Rectal smooth muscle tissue (tissue), 1 donor: ENCODE measurements at regions not wholly inside any gene's neighbourhood (a gene's known extent, or its start where the extent isn't known, plus 50 kb on each side); places are given as distances from the start of the nearest gene placed in this dataset.

Source experiments
- H3K27ac ChIP-seq: one replicate; pipeline ENCODE4 v1.7.0; 2013; ENCODE audit warnings: low read depth, low read length, inconsistent platforms
- H3K27me3 ChIP-seq: one replicate; pipeline ENCODE4 v1.7.0; 2013; ENCODE audit warnings: low read length; ENCODE audit not compliant: control insufficient read depth, insufficient read depth
- H3K36me3 ChIP-seq: one replicate; pipeline ENCODE4 v1.7.0; 2013; ENCODE audit warnings: low read length; ENCODE audit not compliant: control insufficient read depth, insufficient read depth
- H3K4me1 ChIP-seq: one replicate; pipeline ENCODE4 v1.7.0; 2013; ENCODE audit warnings: low read length; ENCODE audit not compliant: control insufficient read depth, insufficient read depth
- H3K4me3 ChIP-seq: one replicate; pipeline ENCODE4 v1.7.0; 2013; ENCODE audit warnings: low read length
- H3K9ac ChIP-seq: one replicate; pipeline ENCODE4 v1.7.0; 2013; ENCODE audit warnings: low read length

DNA sequence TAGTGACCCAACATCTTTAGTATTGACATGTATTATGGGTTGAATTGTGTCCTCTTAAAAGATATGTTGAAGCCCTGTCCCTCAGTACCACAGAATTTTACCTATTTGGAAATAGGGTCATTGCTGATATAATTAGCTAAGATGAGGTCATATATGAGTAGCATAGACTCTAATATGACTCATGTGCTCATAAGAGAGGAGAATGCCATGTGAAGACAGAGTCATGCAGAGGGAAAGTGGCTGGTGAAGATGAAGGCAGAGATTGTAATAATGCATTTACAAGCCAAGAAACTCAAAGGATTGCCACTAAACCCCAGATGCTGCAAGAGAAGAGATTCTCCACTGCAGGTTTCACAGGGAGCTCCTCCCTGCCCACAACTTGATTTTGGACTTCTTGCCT lies 496.4 kb downstream of the KIF20B start:
- Histone ChIP-seq H3K4me3 (no peak overlapping the region), H3K4me1 (no peaks in the 10 kb centered on the region), H3K27ac (no peak overlapping the region)

DNA sequence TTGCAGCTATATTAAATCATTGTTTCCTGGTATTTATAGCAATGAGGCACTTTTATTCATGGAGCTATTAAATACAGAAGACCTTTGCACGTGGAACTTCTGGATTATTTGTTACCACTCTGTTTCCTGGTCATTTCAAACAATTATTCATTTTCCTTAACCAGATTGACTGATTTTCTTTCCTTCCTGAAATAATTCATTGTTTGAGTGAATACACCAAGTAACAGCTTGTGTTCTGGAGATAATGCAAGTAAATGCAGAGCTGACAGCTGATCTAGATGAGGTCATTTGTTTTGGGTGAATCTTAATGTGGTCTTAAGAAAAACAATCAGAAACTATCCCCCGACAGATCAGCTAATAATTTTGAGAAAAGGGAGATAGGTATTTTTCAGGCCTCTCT lies 497.7 kb downstream of the KIF20B start:
- Histone ChIP-seq H3K27ac (no peak overlapping the region), H3K36me3 (no peaks in the 10 kb centered on the region), H3K9ac (no peak overlapping the region), H3K4me1 (no peaks in the 10 kb centered on the region), H3K27me3 (no peaks in the 10 kb centered on the region), H3K4me3 (no peak overlapping the region)

More for the DNA sequence above, 496.4 kb downstream of the KIF20B start:
- Histone ChIP-seq H3K27me3 (no peaks in the 10 kb centered on the region), H3K9ac (no peak overlapping the region), H3K36me3 (no peaks in the 10 kb centered on the region)

DNA sequence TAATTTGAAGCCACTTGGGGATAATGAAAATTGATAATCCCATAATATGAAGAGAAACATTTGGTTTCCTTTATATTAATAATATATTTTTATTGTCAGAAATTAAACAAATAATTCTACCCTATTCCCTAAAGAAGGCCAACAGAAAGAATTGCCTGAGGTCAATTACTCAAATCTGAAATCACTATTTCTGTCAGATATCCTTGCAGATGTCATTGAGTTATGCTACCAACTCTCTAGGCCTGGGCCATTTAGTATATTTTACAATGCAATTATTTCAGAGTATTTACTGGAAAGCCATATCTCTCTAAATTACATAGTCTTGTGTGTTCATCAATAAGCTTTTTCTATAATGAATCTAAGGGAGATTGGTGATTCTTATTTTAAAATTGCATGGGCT lies 498.1 kb downstream of the KIF20B start:
- H3K36me3 ChIP-seq: no peaks in the 10 kb centered on the region
- no peak overlapping the region for H3K4me3 ChIP-seq
- H3K9ac ChIP-seq: no peak overlapping the region
- H3K27ac ChIP-seq: no peak overlapping the region
- no peaks in the 10 kb centered on the region for H3K4me1 ChIP-seq
- H3K27me3 ChIP-seq: no peaks in the 10 kb centered on the region

DNA sequence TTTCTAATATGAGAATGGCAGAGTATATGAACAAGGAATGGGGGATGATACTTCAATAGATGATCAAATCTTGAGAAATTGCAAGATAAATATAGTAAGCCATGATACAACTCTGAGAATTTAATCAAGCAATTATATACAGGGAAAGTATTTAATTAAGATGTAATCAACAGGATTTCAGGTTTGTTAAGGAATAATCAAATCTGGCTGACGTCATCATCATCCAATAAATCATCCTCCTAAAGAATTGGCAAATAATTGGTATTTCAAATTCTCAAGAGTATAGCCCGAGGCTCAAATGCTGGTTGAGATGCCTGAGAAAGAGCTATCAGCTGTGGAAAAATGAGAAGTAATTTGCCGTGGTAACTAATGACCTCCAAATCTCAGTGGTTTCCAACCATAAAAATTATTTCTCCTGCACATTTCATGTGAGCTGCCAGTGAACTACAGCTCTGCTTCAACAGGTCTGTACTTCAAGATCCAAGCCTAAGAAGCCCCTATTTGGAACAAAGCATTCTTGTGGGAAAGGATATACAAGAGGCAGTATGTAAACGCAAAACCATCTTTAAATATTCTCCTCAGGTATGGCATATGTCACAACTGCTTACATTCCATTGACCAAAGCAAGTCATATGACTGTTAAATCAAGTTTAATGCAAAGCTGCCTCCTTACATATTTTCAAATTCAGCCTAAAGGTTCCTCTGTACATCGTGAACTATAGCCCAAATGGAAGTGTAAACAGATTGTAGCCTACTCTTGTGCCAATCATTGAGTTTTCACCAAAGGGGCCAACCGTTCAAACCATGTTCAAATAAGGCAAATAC lies 503.0 kb downstream of the KIF20B start:
- no peaks in the 10 kb centered on the region for H3K4me1 ChIP-seq
- no peak overlapping the region for H3K27ac ChIP-seq
- H3K9ac ChIP-seq: no peak overlapping the region
- no peaks in the 10 kb centered on the region for H3K27me3 ChIP-seq
- no peak overlapping the region for H3K4me3 ChIP-seq
- no peaks in the 10 kb centered on the region for H3K36me3 ChIP-seq

GRCh38 chr10:90204956-90205314 lies 503.5 kb downstream of the KIF20B start:
- Histone ChIP-seq H3K27ac (no peak overlapping the region), H3K4me1 (no peaks in the 10 kb centered on the region), H3K36me3 (no peaks in the 10 kb centered on the region)

DNA sequence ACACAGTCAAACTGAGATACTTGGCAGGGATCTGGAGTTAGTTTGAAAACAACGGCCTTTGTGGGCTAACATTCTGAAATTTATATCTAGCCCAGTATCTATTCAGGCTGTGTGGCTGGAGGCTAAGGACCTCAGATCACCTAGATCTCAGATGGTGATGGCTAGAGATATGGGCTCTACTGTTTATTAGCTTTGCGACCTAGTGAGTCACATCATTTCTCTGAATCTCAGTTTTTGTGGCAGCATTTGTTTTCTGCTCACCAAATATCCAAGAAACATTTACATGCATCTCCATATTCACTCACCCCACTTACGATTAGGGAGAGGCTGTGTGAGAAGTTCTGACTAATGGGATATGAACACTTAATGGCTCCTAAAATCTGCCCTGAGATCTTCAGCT lies 503.9 kb downstream of the KIF20B start:
- Histone ChIP-seq H3K4me1 (no peaks in the 10 kb centered on the region), H3K36me3 (no peaks in the 10 kb centered on the region), H3K27ac (no peak overlapping the region), H3K4me3 (no peak overlapping the region), H3K27me3 (no peaks in the 10 kb centered on the region), H3K9ac (no peak overlapping the region)

More at GRCh38 chr10:90204956-90205314, 503.5 kb downstream of the KIF20B start:
- no peak overlapping the region for H3K9ac ChIP-seq
- no peaks in the 10 kb centered on the region for H3K27me3 ChIP-seq
- no peak overlapping the region for H3K4me3 ChIP-seq

DNA sequence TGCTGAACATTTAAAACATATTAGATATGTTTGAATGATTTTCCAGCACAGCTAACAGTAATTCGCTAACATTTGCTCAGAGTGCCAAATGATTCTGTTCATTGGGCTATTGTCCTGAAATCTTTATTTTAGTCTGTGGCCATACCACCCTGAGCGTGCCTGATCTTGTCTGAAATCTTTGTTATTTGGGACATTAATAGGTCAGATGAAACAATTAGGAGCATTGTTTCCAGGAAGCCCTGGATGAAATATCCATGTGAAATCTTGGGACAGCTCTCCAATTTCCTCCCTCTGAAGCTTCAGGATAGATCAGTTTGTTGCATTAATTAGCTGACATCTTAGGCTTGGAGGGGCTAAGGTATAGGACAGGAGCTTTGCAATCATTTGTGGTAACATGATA lies 512.0 kb downstream of the KIF20B start:
- no peaks in the 10 kb centered on the region for H3K4me1 ChIP-seq
- no peaks in the 10 kb centered on the region for H3K27me3 ChIP-seq
- H3K36me3 ChIP-seq: no peaks in the 10 kb centered on the region
- H3K27ac ChIP-seq: no peak overlapping the region
- no peak overlapping the region for H3K4me3 ChIP-seq
- H3K9ac ChIP-seq: no peak overlapping the region

DNA sequence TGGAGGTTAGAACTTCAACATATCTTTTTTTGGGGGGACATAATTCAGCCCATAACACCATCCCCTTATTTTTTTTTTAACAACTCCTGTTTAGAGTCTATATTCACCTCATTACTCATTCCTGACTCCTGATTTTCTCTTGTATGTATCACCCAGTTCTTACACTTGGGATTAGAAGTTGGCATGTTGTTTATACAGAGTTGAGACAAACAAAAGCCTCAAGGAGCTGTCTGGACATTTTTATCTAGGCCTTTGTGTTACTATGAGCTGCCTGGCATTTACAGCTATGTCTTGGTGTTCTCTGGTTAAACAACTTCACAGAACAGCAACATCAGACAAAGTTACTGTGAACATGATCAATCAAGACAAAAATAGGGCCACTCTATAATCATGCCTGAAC lies 517.5 kb downstream of the KIF20B start:
- Histone ChIP-seq H3K36me3 (no peaks in the 10 kb centered on the region), H3K27ac (no peak overlapping the region), H3K4me3 (no peak overlapping the region), H3K27me3 (no peaks in the 10 kb centered on the region), H3K4me1 (no peaks in the 10 kb centered on the region), H3K9ac (no peak overlapping the region)

DNA sequence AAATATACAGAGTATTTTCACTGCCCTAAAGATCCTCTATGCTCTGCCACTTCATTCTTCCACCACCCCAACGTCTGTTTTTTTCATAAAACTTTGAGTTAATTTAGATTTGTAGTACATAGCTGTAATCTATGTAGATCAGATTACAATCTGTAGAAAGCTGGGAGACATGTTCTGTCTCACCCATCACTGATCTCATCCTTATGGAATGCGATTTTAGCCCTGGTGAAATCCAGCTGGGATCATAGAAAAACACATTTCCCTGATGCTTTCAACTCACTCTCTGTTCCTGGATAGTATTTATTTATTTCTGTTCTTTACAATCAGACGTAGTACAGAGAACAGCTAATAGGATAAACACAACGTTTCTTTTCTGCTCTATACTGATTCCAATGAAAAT lies 521.0 kb downstream of the KIF20B start:
- Histone ChIP-seq H3K4me3 (no peak overlapping the region), H3K4me1 (no peaks in the 10 kb centered on the region), H3K27ac (no peak overlapping the region), H3K27me3 (no peaks in the 10 kb centered on the region), H3K9ac (no peak overlapping the region), H3K36me3 (no peaks in the 10 kb centered on the region)

GRCh38 chr10:90222939-90223338 lies 521.5 kb downstream of the KIF20B start:
- no peaks in the 10 kb centered on the region for H3K27me3 ChIP-seq
- no peaks in the 10 kb centered on the region for H3K36me3 ChIP-seq
- no peak overlapping the region for H3K9ac ChIP-seq
- H3K27ac ChIP-seq: no peak overlapping the region
- H3K4me1 ChIP-seq: no peaks in the 10 kb centered on the region
- no peak overlapping the region for H3K4me3 ChIP-seq

DNA sequence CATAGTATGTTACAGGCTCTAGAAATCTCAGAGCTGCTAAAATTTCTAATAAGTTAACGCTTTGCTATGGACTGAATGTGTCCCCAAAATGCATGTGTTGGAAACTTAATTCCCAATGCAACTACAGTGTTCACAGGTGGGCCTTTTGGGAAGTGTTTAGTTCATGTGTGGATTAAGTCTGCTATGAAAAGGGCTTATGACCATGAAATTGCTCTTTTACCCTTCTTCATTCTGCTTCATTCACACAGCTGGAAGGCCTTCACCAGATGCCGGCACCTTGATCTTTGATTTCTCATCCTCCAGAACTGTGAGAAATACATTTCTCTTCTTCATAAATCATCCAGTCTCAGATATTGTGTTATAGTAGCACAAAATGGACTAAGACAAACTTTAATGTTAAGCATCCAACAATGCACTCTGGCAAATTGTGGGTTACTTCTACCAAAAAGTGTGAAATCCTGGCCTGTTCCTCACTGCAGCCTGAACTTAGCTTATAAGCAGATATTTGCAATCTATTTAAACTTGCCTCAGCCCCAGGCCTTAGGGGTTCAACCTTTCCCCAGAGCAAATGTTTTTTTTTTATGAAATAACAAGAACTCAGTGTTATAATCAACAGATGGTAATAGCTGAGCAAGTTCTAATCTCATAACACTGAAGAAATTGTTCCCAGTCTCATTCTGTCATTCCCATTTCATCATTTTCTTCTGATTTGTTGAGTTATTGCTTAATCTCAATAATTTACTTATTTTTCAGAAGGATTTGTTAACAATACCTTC lies 523.6 kb downstream of the KIF20B start:
- H3K9ac ChIP-seq: no peak overlapping the region
- no peak overlapping the region for H3K4me3 ChIP-seq
- no peaks in the 10 kb centered on the region for H3K36me3 ChIP-seq
- no peak overlapping the region for H3K27ac ChIP-seq
- no peaks in the 10 kb centered on the region for H3K4me1 ChIP-seq
- no peaks in the 10 kb centered on the region for H3K27me3 ChIP-seq

GRCh38 chr10:90226517-90226916 lies 525.1 kb downstream of the KIF20B start:
- no peaks in the 10 kb centered on the region for H3K4me1 ChIP-seq
- no peak overlapping the region for H3K4me3 ChIP-seq
- H3K27ac ChIP-seq: no peak overlapping the region
- no peaks in the 10 kb centered on the region for H3K36me3 ChIP-seq
- H3K9ac ChIP-seq: no peak overlapping the region
- H3K27me3 ChIP-seq: no peaks in the 10 kb centered on the region

DNA sequence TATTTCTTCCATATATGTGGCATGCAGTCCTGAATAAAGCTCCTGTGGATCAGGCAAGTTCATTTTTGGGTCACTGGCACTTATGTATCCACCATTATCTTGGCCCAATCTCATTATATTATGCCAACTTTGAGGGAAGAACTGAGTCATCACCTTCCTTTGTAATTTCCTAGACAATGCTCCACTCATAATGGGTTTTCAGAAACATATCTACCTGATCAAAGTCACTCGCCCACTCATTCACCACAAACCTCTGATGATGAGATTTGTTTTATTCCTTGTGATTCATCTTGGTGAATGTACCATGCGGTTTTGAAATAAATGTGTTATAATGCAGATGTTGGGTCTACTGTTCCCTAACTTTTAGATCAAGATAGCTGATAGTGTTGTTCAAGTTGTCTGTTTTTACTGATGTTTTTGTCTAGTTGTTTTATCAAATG lies 525.8 kb downstream of the KIF20B start:
- Histone ChIP-seq H3K27me3 (no peaks in the 10 kb centered on the region), H3K4me3 (no peak overlapping the region), H3K36me3 (no peaks in the 10 kb centered on the region), H3K27ac (no peak overlapping the region), H3K4me1 (no peaks in the 10 kb centered on the region), H3K9ac (no peak overlapping the region)
